ENCODE measurements at regions not wholly inside any gene's neighbourhood (a gene's known extent, or its start where the extent isn't known, plus 50 kb on each side); places are given as distances from the start of the nearest gene placed in this dataset.

GRCh38 chr11:80349997-80350396 is 909.2 kb upstream of the TENM4 start:
- Histone ChIP-seq H2AFZ (ENCODE audit: low read depth, low read length) (peak overlapping the region; percentile 21), H3K4me1 (ENCODE audit: control insufficient read depth, extremely low read depth, insufficient read depth, low read length) (peaks cover 9% of the 10 kb centered on the region), H4K20me1 (replicated peaks; ENCODE audit: control insufficient read depth, extremely low read depth, insufficient read depth, low read length) (no peaks in the 10 kb centered on the region), H3K4me2 (ENCODE audit: insufficient read depth, low read length) (no peak overlapping the region), H3K9ac (replicated peaks; ENCODE audit: extremely low read depth, insufficient read depth, low read length) (no peak overlapping the region), H3K36me3 (ENCODE audit: control insufficient read depth in 2 of 2, extremely low read depth in 1 of 2, insufficient read depth in 2 of 2, low read length in 2 of 2) (no peaks in the 10 kb centered on the region), H3K79me2 (ENCODE audit: control insufficient read depth, insufficient read depth, low read length) (no peaks in the 10 kb centered on the region), H3K9me3 (replicated peaks; ENCODE audit: control insufficient read depth, insufficient read depth, low read length) (no peaks in the 10 kb centered on the region), H3K27ac (ENCODE audit: insufficient read depth, low read depth, low read length) (no peak overlapping the region), H3K9me1 (replicated peaks; ENCODE audit: control insufficient read depth, extremely low read depth, insufficient read depth, low read length) (peaks cover 2% of the 10 kb centered on the region), H3K27me3 (ENCODE audit: control insufficient read depth in 2 of 2, insufficient read depth in 2 of 2, low read length in 2 of 2) (no peaks in the 10 kb centered on the region), H3K4me3 (replicated peaks in 1 of 3; ENCODE audit: insufficient read depth in 1 of 3, low read depth in 1 of 3, low read length in 3 of 3) (no peak overlapping the region)
- dilution Hi-C loops (cut with MboI; ENCODE audit: extremely low pct_ligation_motif_present, low sequenced_read_pairs) = no loop called here
- POLR2A ChIA-PET = no interaction called here
- CTCF ChIA-PET = no interaction called here
- FAIRE-seq (no peak), DNase-seq (ENCODE audit: low read depth, low spot score) (no peak)
- intact Hi-C loops (cut with micrococcal nuclease) = no loop called here
- BruUV-seq (replicated peaks) = no TSS peak
- no peak for TF ChIP-seq EZH2 (IDR thresholded peaks at IDR 0.05; ENCODE audit: borderline replicate concordance, low read depth, low read length, severe bottlenecking)
- no peak for TF ChIP-seq GATA2 (IDR thresholded peaks at IDR 0.05; ENCODE audit: insufficient read depth, insufficient read length, low read depth, low read length)
- TF ChIP-seq JUN (IDR thresholded peaks at IDR 0.05; ENCODE audit: borderline replicate concordance, insufficient read depth, insufficient read length, low read depth) = no peak
- TF ChIP-seq POLR2A (IDR thresholded peaks at IDR 0.05; ENCODE audit: low read depth, low read length) = no peak

- Histone ChIP-seq H3K9ac (replicated peaks; ENCODE audit: extremely low read depth, insufficient read depth, low read length) (no peak overlapping the region), H4K20me1 (replicated peaks; ENCODE audit: control insufficient read depth, extremely low read depth, insufficient read depth, low read length) (no peaks in the 10 kb centered on the region), H3K4me3 (replicated peaks in 1 of 3; ENCODE audit: insufficient read depth in 1 of 3, low read depth in 1 of 3, low read length in 3 of 3) (no peak overlapping the region), H3K27me3 (ENCODE audit: control insufficient read depth in 2 of 2, insufficient read depth in 2 of 2, low read length in 2 of 2) (no peaks in the 10 kb centered on the region), H3K4me2 (ENCODE audit: insufficient read depth, low read length) (no peak overlapping the region), H3K36me3 (ENCODE audit: control insufficient read depth in 2 of 2, extremely low read depth in 1 of 2, insufficient read depth in 2 of 2, low read length in 2 of 2) (no peaks in the 10 kb centered on the region), H3K79me2 (ENCODE audit: control insufficient read depth, insufficient read depth, low read length) (no peaks in the 10 kb centered on the region), H3K4me1 (ENCODE audit: control insufficient read depth, extremely low read depth, insufficient read depth, low read length) (peaks cover 9% of the 10 kb centered on the region), H3K9me1 (replicated peaks; ENCODE audit: control insufficient read depth, extremely low read depth, insufficient read depth, low read length) (peaks cover 2% of the 10 kb centered on the region), H2AFZ (ENCODE audit: low read depth, low read length) (no peak overlapping the region), H3K9me3 (replicated peaks; ENCODE audit: control insufficient read depth, insufficient read depth, low read length) (no peaks in the 10 kb centered on the region), H3K27ac (ENCODE audit: insufficient read depth, low read depth, low read length) (no peak overlapping the region)
- ChIA-PET CTCF (no interaction called here), POLR2A (no interaction called here)
- no TSS peak for BruUV-seq (replicated peaks)
- no peak for FAIRE-seq
- no peak for DNase-seq (ENCODE audit: low read depth, low spot score)
- intact Hi-C loops (cut with micrococcal nuclease) (no loop called here), dilution Hi-C loops (cut with MboI; ENCODE audit: extremely low pct_ligation_motif_present, low sequenced_read_pairs) (no loop called here)
- TF ChIP-seq POLR2AphosphoS5 (IDR thresholded peaks at IDR 0.05; ENCODE audit: insufficient read depth, low read depth, low read length) (no peak), EZH2 (IDR thresholded peaks at IDR 0.05; ENCODE audit: borderline replicate concordance, low read depth, low read length, severe bottlenecking) (no peak), CTCF (IDR thresholded peaks at IDR 0.05; ENCODE audit: extremely low read depth in 1 of 2, insufficient read depth in 1 of 2, low read depth in 1 of 2, low read length in 2 of 2) (no peak), JUN (IDR thresholded peaks at IDR 0.05; ENCODE audit: borderline replicate concordance, insufficient read depth, insufficient read length, low read depth) (no peak), FOS (IDR thresholded peaks at IDR 0.05; ENCODE audit: borderline replicate concordance, insufficient read depth, low read length) (no peak), POLR2A (IDR thresholded peaks at IDR 0.05; ENCODE audit: low read depth, low read length) (no peak), GATA2 (IDR thresholded peaks at IDR 0.05; ENCODE audit: insufficient read depth, insufficient read length, low read depth, low read length) (no peak), MAX (IDR thresholded peaks at IDR 0.05; ENCODE audit: insufficient read depth, insufficient read length) (no peak), MYC (IDR thresholded peaks at IDR 0.05; ENCODE audit: low read depth, low read length) (no peak)
Observed at GRCh38 chr11:80346353-80347059, 905.7 kb upstream of the TENM4 start.
